Liver (tissue), 8 donors: ENCODE measurements at regions not wholly inside any gene's neighbourhood (a gene's known extent, or its start where the extent isn't known, plus 50 kb on each side); places are given as distances from the start of the nearest gene placed in this dataset.

Source experiments
- DNase-seq: peaks from one replicate; pipeline ENCODE4 v3.0.0-alpha.2; 2017; ENCODE audit warnings: low spot score
- H3K27ac ChIP-seq, 2 donors: one replicate each; pipeline ENCODE4 v1.7.0; 2013; ENCODE audit warnings: inconsistent platforms in 2 of 2, low read length in 2 of 2, control low read depth in 1 of 2, low read depth in 1 of 2, mild to moderate bottlenecking in 1 of 2
- H3K27me3 ChIP-seq, 4 donors: one replicate each; pipeline versions ENCODE4 v1.6.1 to v1.7.0; 2013; ENCODE audit warnings: low read length in 3 of 4, inconsistent platforms in 1 of 4, mild to moderate bottlenecking in 1 of 4, moderate library complexity in 1 of 4; ENCODE audit not compliant: control insufficient read depth in 4 of 4, insufficient read depth in 4 of 4
- H3K36me3 ChIP-seq, 4 donors: one replicate each; pipeline versions ENCODE4 v1.6.1 to v1.7.0; 2013; ENCODE audit warnings: low read length in 3 of 4, mild to moderate bottlenecking in 3 of 4, low read depth in 1 of 4, moderate library complexity in 1 of 4; ENCODE audit not compliant: control insufficient read depth in 4 of 4, insufficient read depth in 3 of 4
- H3K4me1 ChIP-seq, 4 donors: one replicate each; pipeline versions ENCODE4 v1.6.1 to v1.7.0; 2013; ENCODE audit warnings: low read length in 3 of 4, mild to moderate bottlenecking in 3 of 4, moderate library complexity in 1 of 4; ENCODE audit not compliant: control insufficient read depth in 4 of 4, insufficient read depth in 4 of 4
- H3K4me3 ChIP-seq, 3 donors: one replicate each; pipeline versions ENCODE4 v1.6.1 to v1.7.0; 2013; ENCODE audit warnings: low read length in 3 of 3, control low read depth in 1 of 3, low read depth in 1 of 3, mild to moderate bottlenecking in 1 of 3
- H3K9ac ChIP-seq, 2 donors: one replicate each; pipeline ENCODE4 v1.7.0; 2013; ENCODE audit warnings: low read length in 2 of 2, mild to moderate bottlenecking in 2 of 2, moderate library complexity in 2 of 2, control low read depth in 1 of 2, low read depth in 1 of 2
- H3K9me3 ChIP-seq, 4 donors: one replicate each; pipeline versions ENCODE4 v1.6.1 to v1.7.0; 2013; ENCODE audit warnings: low read length in 3 of 4; ENCODE audit not compliant: control insufficient read depth in 4 of 4
- ATF3 ChIP-seq: IDR thresholded peaks from 2 replicates; pipeline ENCODE4 v1.6.1; 2016; ENCODE audit warnings: antibody characterized with exemption
- EGR1 ChIP-seq, 2 donors: IDR thresholded peaks; 2 replicates each; pipeline ENCODE4 v1.6.1; 2016 to 2018; ENCODE audit warnings: antibody characterized with exemption in 2 of 2, low read depth in 2 of 2
- FOXA1 ChIP-seq: IDR thresholded peaks from 2 replicates; pipeline ENCODE4 v1.6.1; 2016; ENCODE audit warnings: antibody characterized with exemption
- FOXA2 ChIP-seq: IDR thresholded peaks from 2 replicates; pipeline ENCODE4 v1.6.1; 2016; ENCODE audit warnings: antibody characterized with exemption
- GABPA ChIP-seq, 2 donors: IDR thresholded peaks in 1 of 2; conservative IDR thresholded peaks in 1 of 2; 2 replicates each; pipeline ENCODE4 v1.6.1; 2016; ENCODE audit warnings: antibody characterized with exemption in 2 of 2, mild to moderate bottlenecking in 1 of 2, moderate library complexity in 1 of 2
- HNF4A ChIP-seq, 2 donors: conservative IDR thresholded peaks; 2 replicates each; pipeline ENCODE4 v1.6.1; 2016; ENCODE audit warnings: antibody characterized with exemption in 2 of 2, mild to moderate bottlenecking in 2 of 2
- HNF4G ChIP-seq: IDR thresholded peaks from 2 replicates; pipeline ENCODE4 v1.6.1; 2016; ENCODE audit warnings: antibody characterized with exemption
- JUND ChIP-seq, 2 donors: IDR thresholded peaks; 2 replicates each; pipeline ENCODE4 v1.6.1; 2016; ENCODE audit warnings: antibody characterized with exemption in 2 of 2
- NR2F2 ChIP-seq: IDR thresholded peaks from 2 replicates; pipeline ENCODE4 v1.6.1; 2016; ENCODE audit warnings: antibody characterized with exemption
- RAD21 ChIP-seq, 2 donors: IDR thresholded peaks; 2 replicates each; pipeline ENCODE4 v1.6.1; 2016; ENCODE audit warnings: antibody characterized with exemption in 2 of 2, mild to moderate bottlenecking in 2 of 2
- RXRA ChIP-seq, 2 donors: IDR thresholded peaks; 2 replicates each; pipeline ENCODE4 v1.6.1; 2017 to 2018; ENCODE audit warnings: antibody characterized with exemption in 2 of 2, mild to moderate bottlenecking in 1 of 2
- SP1 ChIP-seq: IDR thresholded peaks from 2 replicates; pipeline ENCODE4 v1.6.1; 2018; ENCODE audit warnings: antibody characterized with exemption, mild to moderate bottlenecking
- TAF1 ChIP-seq: conservative IDR thresholded peaks from 2 replicates; pipeline ENCODE4 v1.6.1; 2016; ENCODE audit warnings: antibody characterized with exemption, mild to moderate bottlenecking
- YY1 ChIP-seq: IDR thresholded peaks from 2 replicates; pipeline ENCODE4 v1.6.1; 2016; ENCODE audit warnings: antibody characterized with exemption, mild to moderate bottlenecking
- ZBTB33 ChIP-seq: IDR thresholded peaks from 2 replicates; pipeline ENCODE4 v1.6.1; 2016; ENCODE audit warnings: antibody characterized with exemption
- WGBS: extraction: QIAGEN DNeasy Blood & Tissue Kit; methylation state at CpG from one replicate; pipeline ENCODE4 v1.1.7; 2013; 5-methylcytosine and 5-hydroxymethylcytosine counted together
- TF ChIP-seq, protein P1 (sequence below): IDR thresholded peaks from 2 replicates; pipeline ENCODE4 v1.6.1; 2016; ENCODE audit warnings: antibody characterized with exemption, mild to moderate bottlenecking
- TF ChIP-seq, protein P2 (sequence below): fragments of 150-350 bp; IDR thresholded peaks from 2 replicates; pipeline ENCODE4 v1.5.1; 2017; ENCODE audit warnings: improper control_type of control experiment, low read depth, low read length; ENCODE audit not compliant: missing input control
- TF ChIP-seq, protein P3 (sequence below): IDR thresholded peaks from 2 replicates; pipeline ENCODE4 v1.6.1; 2016; ENCODE audit warnings: antibody characterized with exemption
- donor health status: healthy.
- donor health status: healthy.
- donor health status: healthy.
- donor health status: healthy.
- donor health status: healthy.

- Histone ChIP-seq H3K27me3 (peaks cover 0 to 8% (median 0%) of the 10 kb centered on the region in 4 donors), H3K27ac (no peak overlapping the region), H3K9me3 (no peaks in the 10 kb centered on the region), H3K36me3 (no peaks in the 10 kb centered on the region), H3K4me3 (no peak overlapping the region), H3K4me1 (no peaks in the 10 kb centered on the region), H3K9ac (no peak overlapping the region)
- TF ChIP-seq FOXA2 (no peak), HNF4A (conservative IDR thresholded peaks at IDR 0.05) (no peak), FOXA1 (no peak), YY1 (no peak), TAF1 (no peak), SP1 (no peak), ZBTB33 (no peak), JUND (IDR thresholded peaks at IDR 0.05) (no peak), NR2F2 (no peak), HNF4G (no peak), GABPA (IDR thresholded peaks at IDR 0.05 in 1 of 2, conservative IDR thresholded peaks at IDR 0.05 in 1 of 2) (no peak), ATF3 (no peak), EGR1 (IDR thresholded peaks at IDR 0.05; ENCODE audit: low read depth in 2 of 2) (no peak), RAD21 (IDR thresholded peaks at IDR 0.05) (no peak), RXRA (IDR thresholded peaks at IDR 0.05) (no peak)
- TF ChIP-seq, protein P1, sequence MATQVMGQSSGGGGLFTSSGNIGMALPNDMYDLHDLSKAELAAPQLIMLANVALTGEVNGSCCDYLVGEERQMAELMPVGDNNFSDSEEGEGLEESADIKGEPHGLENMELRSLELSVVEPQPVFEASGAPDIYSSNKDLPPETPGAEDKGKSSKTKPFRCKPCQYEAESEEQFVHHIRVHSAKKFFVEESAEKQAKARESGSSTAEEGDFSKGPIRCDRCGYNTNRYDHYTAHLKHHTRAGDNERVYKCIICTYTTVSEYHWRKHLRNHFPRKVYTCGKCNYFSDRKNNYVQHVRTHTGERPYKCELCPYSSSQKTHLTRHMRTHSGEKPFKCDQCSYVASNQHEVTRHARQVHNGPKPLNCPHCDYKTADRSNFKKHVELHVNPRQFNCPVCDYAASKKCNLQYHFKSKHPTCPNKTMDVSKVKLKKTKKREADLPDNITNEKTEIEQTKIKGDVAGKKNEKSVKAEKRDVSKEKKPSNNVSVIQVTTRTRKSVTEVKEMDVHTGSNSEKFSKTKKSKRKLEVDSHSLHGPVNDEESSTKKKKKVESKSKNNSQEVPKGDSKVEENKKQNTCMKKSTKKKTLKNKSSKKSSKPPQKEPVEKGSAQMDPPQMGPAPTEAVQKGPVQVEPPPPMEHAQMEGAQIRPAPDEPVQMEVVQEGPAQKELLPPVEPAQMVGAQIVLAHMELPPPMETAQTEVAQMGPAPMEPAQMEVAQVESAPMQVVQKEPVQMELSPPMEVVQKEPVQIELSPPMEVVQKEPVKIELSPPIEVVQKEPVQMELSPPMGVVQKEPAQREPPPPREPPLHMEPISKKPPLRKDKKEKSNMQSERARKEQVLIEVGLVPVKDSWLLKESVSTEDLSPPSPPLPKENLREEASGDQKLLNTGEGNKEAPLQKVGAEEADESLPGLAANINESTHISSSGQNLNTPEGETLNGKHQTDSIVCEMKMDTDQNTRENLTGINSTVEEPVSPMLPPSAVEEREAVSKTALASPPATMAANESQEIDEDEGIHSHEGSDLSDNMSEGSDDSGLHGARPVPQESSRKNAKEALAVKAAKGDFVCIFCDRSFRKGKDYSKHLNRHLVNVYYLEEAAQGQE = no peak
- TF ChIP-seq, protein P2, sequence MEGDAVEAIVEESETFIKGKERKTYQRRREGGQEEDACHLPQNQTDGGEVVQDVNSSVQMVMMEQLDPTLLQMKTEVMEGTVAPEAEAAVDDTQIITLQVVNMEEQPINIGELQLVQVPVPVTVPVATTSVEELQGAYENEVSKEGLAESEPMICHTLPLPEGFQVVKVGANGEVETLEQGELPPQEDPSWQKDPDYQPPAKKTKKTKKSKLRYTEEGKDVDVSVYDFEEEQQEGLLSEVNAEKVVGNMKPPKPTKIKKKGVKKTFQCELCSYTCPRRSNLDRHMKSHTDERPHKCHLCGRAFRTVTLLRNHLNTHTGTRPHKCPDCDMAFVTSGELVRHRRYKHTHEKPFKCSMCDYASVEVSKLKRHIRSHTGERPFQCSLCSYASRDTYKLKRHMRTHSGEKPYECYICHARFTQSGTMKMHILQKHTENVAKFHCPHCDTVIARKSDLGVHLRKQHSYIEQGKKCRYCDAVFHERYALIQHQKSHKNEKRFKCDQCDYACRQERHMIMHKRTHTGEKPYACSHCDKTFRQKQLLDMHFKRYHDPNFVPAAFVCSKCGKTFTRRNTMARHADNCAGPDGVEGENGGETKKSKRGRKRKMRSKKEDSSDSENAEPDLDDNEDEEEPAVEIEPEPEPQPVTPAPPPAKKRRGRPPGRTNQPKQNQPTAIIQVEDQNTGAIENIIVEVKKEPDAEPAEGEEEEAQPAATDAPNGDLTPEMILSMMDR = no peak
- TF ChIP-seq, protein P3, sequence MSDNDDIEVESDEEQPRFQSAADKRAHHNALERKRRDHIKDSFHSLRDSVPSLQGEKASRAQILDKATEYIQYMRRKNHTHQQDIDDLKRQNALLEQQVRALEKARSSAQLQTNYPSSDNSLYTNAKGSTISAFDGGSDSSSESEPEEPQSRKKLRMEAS = no peak
- no peak for DNase-seq
Observed at GRCh38 chr14:29075761-29076160, 309.2 kb downstream of the FOXG1 start.

DNA sequence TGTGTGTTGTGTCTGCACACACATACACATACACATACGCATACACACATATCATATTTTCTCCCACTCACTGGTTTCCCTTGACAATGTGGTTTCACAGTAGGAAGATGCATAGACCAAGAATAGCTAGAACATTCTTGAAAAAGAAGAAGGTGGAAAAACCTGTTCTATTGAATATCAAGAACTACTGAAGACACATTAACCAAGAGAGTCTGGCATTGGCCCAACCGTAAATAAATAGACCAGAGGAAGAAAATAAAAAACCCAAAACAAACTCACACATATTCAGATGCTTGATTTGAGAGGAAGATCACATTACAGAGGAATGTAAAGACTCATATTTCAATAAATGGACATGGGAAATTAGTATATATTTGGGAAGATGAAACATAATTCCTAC, 311.3 kb downstream of the FOXG1 start:
- Histone ChIP-seq H3K4me3 (no peak overlapping the region), H3K27ac (no peak overlapping the region), H3K9ac (no peak overlapping the region), H3K4me1 (no peaks in the 10 kb centered on the region), H3K36me3 (no peaks in the 10 kb centered on the region), H3K27me3 (peaks cover 0 to 8% (median 0%) of the 10 kb centered on the region in 4 donors), H3K9me3 (no peaks in the 10 kb centered on the region)
- 84% methylated on average over 2 of the region's 2 CpGs for WGBS
- TF ChIP-seq SP1 (no peak), GABPA (IDR thresholded peaks at IDR 0.05 in 1 of 2, conservative IDR thresholded peaks at IDR 0.05 in 1 of 2) (no peak), RAD21 (IDR thresholded peaks at IDR 0.05) (no peak), ZBTB33 (no peak), YY1 (no peak), NR2F2 (no peak), RXRA (IDR thresholded peaks at IDR 0.05) (no peak), TAF1 (no peak), HNF4A (conservative IDR thresholded peaks at IDR 0.05) (no peak), EGR1 (IDR thresholded peaks at IDR 0.05; ENCODE audit: low read depth in 2 of 2) (no peak)
- TF ChIP-seq, protein P2 = no peak
- no peak for DNase-seq
